ENCODE measurements at regions not wholly inside any gene's neighbourhood (a gene's known extent, or its start where the extent isn't known, plus 50 kb on each side); places are given as distances from the start of the nearest gene placed in this dataset.
A peak's percentile ranks its signal among the peaks of the same experiment; 100 is the strongest.

DNA sequence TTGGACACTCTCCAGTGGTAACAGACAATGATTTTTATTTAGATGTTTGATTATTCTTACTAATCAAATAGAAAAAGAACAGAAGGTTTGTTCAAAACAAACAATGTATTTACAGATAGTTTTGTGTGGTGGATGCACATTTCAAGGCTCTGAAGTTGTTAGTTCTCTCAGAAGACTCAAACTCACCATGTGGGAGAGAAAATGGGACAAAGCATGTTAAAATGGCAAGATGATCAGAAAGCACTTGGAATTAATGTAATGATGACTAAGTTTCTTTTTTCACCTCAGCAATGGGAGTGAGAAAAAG, 450.5 kb upstream of the KCNMB2 start:
- no peak for ATAC-seq
- no peaks in the 10 kb centered on the region for H3K27me3 ChIP-seq
- no peaks in the 10 kb centered on the region for H3K36me3 ChIP-seq
- TF ChIP-seq, protein P1, sequence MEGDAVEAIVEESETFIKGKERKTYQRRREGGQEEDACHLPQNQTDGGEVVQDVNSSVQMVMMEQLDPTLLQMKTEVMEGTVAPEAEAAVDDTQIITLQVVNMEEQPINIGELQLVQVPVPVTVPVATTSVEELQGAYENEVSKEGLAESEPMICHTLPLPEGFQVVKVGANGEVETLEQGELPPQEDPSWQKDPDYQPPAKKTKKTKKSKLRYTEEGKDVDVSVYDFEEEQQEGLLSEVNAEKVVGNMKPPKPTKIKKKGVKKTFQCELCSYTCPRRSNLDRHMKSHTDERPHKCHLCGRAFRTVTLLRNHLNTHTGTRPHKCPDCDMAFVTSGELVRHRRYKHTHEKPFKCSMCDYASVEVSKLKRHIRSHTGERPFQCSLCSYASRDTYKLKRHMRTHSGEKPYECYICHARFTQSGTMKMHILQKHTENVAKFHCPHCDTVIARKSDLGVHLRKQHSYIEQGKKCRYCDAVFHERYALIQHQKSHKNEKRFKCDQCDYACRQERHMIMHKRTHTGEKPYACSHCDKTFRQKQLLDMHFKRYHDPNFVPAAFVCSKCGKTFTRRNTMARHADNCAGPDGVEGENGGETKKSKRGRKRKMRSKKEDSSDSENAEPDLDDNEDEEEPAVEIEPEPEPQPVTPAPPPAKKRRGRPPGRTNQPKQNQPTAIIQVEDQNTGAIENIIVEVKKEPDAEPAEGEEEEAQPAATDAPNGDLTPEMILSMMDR (IDR thresholded peaks at IDR 0.05) = no peak
- TF ChIP-seq POLR2A (IDR thresholded peaks at IDR 0.05) = no peak
- intact Hi-C loops (cut with DNase I) = loop anchor here in 4 of 10 donors (5.0 to 10.0 kb wide), 5 partner anchors 82 to 1131 kb away; no protein-coding TSS in a partner anchor
- no peak overlapping the region for H3K4me3 ChIP-seq
- no peaks in the 10 kb centered on the region for H3K9me3 ChIP-seq
- no peak for DNase-seq
- peak overlapping the region in 11 of 12 donors; percentile 1 to 83 (median 75) for H3K27ac ChIP-seq
- peaks cover 7 to 44% (median 33%) of the 10 kb centered on the region in 12 donors for H3K4me1 ChIP-seq

DNA sequence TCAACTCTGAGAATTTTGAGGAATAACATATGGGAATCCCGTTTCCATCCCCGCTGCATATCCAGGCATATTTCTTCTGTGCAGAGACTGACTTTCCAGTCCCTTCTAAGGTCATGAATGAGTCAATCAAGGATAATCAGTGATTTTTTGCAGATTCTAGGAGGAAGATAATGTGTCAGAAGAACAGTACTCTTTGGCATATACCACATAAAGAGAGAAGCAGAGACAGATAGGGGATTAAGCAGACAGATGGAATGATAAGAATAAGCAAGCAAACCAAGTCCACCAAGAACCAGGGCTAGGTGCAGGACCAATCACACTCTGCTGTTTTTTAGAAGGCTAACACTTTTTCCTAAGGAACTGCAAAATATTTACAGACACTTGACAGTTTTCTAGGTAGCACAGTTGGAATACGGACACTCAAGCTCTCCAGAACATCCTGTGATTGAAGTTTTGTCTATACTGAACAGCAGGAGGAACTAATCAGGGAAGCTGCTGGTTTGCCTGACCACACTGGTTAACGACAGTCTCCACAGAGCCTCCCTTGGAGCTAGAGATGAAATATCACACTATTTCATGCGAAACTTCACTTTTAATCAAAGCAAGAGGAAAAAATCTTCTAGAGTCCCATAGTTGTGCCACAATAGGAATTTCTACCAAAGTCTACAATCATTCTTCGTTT, 450.0 kb upstream of the KCNMB2 start:
- H3K4me1 ChIP-seq = peaks cover 7 to 44% (median 33%) of the 10 kb centered on the region in 12 donors
- no peaks in the 10 kb centered on the region for H3K27me3 ChIP-seq
- ATAC-seq = no peak
- intact Hi-C loops (cut with DNase I) = loop anchor here in 4 of 10 donors (5.0 to 10.0 kb wide), 5 partner anchors 81 to 1131 kb away; no protein-coding TSS in a partner anchor
- DNase-seq = no peak
- no peak overlapping the region for H3K4me3 ChIP-seq
- H3K9me3 ChIP-seq = no peaks in the 10 kb centered on the region
- TF ChIP-seq POLR2A (IDR thresholded peaks at IDR 0.05) = no peak
- TF ChIP-seq, protein P1 (IDR thresholded peaks at IDR 0.05) = no peak
- peak overlapping the region in 6 of 12 donors; percentile 9 to 83 (median 78) for H3K27ac ChIP-seq
- 81 to 88% (median 87%) methylated on average over 6 of the region's 6 CpGs for whole genome bisulfite sequencing, 4 donors
- no peaks in the 10 kb centered on the region for H3K36me3 ChIP-seq

DNA sequence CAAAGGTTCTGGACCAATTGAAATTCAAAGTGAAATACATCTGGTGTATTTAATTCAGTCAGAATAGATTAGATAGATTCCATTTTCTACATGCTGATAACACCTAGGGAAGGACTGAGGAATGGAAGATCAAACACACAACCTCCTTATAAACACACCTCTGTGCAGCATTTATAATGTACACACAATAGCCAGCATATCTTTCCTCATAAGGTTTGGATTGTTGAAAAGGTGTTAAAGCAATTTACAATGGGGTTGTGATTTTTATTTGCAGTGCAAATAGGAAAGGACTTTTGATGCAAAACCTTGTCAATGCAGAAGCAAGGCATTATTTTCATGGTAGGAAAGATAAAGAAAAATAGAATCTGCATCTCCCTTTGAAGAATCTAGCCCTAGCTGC, 448.9 kb upstream of the KCNMB2 start:
- DNase-seq = no peak
- no peak for ATAC-seq
- Histone ChIP-seq H3K36me3 (no peaks in the 10 kb centered on the region), H3K27me3 (no peaks in the 10 kb centered on the region), H3K9me3 (peaks cover 0 to 3% (median 0%) of the 10 kb centered on the region in 12 donors), H3K4me3 (no peak overlapping the region), H3K27ac (no peak overlapping the region), H3K4me1 (peaks cover 7 to 44% (median 32%) of the 10 kb centered on the region in 12 donors)
- TF ChIP-seq, protein P1 (IDR thresholded peaks at IDR 0.05) = no peak
- no peak for TF ChIP-seq POLR2A (IDR thresholded peaks at IDR 0.05)
- intact Hi-C loops (cut with DNase I) = loop anchor here in 4 of 10 donors (5.0 to 10.0 kb wide), 5 partner anchors 80 to 1133 kb away; no protein-coding TSS in a partner anchor

DNA sequence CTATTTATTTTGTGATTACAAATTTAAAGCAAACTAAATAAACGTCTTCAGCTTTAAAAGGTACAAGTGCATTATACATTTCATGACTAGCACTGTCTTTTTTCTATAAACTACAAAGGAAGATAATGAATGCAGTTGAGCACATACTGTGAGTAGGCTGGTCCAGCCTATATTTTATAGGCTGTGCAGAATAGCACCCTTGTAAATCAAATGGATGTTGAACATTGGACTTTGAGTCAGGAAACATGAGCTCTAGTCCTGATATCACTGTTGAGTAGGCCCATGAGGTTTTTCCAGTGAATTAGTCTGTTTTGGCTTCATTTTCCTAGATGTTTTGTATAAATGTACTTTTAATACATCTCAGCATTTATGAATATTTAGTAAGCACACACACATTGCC, 447.3 kb upstream of the KCNMB2 start:
- intact Hi-C loops (cut with DNase I) = loop anchor here in 4 of 10 donors (5.0 to 10.0 kb wide), 5 partner anchors 78 to 1134 kb away; no protein-coding TSS in a partner anchor
- TF ChIP-seq, protein P1 (IDR thresholded peaks at IDR 0.05) = no peak
- no peak for TF ChIP-seq POLR2A (IDR thresholded peaks at IDR 0.05)
- Histone ChIP-seq H3K4me1 (peaks cover 7 to 38% (median 25%) of the 10 kb centered on the region in 12 donors), H3K4me3 (no peak overlapping the region), H3K27ac (no peak overlapping the region), H3K36me3 (no peaks in the 10 kb centered on the region), H3K27me3 (no peaks in the 10 kb centered on the region), H3K9me3 (peaks cover 0 to 5% (median 0%) of the 10 kb centered on the region in 12 donors)
- 68 to 80% (median 72%) methylated on average over 1 of the region's 1 CpG for WGBS, 4 donors
- DNase-seq = no peak
- no peak for ATAC-seq

Data from heart left ventricle (tissue), 16 donors.